Right hindlimb (tissue), 1 donor: ENCODE measurements at regions not wholly inside any gene's neighbourhood (a gene's known extent, or its start where the extent isn't known, plus 50 kb on each side); places are given as distances from the start of the nearest gene placed in this dataset.
"Not testable (repeated sequence)": the region's sequence is repeated elsewhere in the genome, so short reads cannot be mapped to it uniquely, and the experiment has no call there.

Experiments used
- DNase-seq: peaks from one replicate; pipeline ENCODE4 v3.0.0-alpha.2; 2018

GRCh38 chr18:39365836-39366485 lies 1800.4 kb upstream of the CELF4 start:
- DNase-seq: no peak

DNA sequence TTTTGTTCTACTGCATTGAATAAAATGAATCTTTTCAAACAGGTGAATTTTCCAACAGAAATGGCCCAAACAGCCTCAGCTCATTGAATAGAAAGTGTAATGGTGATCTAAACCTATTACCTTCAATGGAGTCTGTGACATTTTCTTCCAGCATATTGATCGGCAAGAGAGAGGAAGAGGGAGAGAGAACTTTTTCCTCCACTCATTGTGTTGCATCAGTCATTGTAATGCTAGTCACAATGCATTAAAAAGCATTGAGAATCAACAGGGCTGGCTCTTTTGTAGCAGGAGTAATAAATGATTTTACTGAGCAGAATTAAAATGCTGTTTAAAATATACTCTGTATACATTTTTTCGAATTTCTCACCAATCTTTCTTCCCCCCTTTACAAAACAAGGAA lies 1794.5 kb upstream of the CELF4 start:
- DNase-seq: no peak

GRCh38 chr18:39359636-39360035 lies 1794.0 kb upstream of the CELF4 start:
- DNase-seq: no peak

DNA sequence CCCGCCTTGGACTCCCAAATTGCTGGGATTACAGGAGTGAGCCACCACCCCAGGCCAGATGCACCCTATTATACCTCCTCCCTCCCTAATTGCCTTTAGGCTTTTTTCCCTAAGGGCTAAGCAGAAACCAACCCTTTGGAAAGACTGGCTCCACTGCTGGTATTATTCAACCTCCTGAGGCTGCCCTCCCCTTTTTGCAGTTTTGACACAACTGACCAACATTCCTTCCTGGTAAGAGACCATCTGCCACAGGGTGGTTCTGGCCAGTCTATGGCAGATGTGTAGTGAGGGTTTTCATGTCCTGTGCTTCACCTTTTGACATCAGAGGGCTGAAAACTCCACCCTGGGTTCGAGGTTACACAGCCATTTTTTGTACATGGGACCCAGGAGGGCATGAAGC lies 1785.3 kb upstream of the CELF4 start:
- DNase-seq: no peak

- DNase-seq: no peak
Observed at GRCh38 chr18:39349801-39350200, 1784.2 kb upstream of the CELF4 start.

DNA sequence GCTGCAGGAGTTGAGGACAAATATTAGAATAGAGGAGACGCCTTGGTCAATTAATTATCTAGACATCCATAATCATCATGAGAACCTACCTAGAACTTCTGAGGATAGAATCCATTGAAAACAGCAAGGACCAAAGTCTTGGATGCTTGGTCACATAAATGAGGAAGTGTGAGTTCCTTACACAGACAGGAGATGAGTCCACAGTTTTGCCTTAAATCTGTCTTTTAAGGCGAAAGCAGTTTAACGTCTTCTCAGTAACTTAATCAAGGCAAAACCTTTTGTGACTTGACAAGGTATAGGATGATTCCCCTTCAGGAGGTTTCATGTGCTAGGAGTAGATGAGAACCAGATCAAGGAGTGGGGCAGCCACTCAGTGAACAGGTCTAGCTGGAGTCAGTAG lies 1783.2 kb upstream of the CELF4 start:
- DNase-seq: no peak

DNA sequence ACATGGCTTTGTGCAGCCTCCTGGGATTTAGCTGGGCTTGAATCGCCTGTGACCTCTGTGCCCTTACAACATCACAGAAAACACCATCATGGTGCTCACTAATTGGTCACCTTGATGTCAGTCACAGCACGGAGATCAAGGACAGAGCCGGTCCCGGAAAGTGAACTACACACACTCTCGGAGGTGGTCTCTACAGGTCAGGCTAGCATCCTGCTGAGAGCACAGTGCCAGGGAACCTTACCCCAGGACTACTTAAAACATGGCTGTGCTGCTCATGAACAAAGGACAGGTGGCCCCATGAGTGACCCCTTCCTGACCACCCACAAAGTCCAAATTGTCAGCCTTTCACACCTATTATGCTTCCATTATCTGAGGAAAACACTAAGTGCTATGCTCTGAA lies 1782.1 kb upstream of the CELF4 start:
- no peak for DNase-seq

DNA sequence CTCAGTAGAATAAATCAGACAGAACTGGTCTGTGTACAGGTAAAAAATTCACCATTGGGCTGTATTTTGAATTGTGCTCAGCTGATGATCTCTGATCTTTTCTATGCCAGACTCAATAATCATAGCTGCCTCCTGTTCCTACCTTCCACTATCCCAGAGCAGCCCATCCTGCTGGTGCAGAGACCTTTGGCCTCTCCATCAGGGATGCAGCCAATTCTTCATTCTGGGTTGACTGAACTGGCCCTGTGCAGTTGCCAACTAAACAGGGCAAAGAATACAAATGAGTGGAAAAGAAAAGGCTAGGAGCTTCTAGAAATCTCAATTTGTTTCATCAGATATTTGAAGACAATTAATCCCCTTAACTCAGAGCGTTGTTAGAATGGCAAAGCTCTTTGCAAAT lies 1781.3 kb upstream of the CELF4 start:
- DNase-seq: no peak

DNA sequence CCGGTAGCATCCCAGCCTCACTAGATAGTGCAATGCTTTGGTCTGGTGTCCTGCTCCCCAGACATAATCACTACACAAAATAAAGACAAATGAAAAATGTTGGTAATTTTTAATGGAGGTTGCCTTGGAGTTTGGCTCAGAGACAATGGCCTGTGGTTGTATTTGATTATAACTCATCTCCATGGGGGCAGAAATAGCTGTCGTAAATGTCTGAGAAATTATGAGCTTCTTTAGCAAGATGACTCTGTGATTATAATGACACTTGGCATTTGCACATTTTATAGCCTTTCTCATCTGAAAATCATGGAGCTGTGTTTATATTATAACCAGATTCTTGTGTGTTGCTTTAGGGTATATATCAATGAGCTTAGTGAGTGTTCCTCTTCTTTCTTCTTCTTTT lies 1779.7 kb upstream of the CELF4 start:
- no peak for DNase-seq

DNA sequence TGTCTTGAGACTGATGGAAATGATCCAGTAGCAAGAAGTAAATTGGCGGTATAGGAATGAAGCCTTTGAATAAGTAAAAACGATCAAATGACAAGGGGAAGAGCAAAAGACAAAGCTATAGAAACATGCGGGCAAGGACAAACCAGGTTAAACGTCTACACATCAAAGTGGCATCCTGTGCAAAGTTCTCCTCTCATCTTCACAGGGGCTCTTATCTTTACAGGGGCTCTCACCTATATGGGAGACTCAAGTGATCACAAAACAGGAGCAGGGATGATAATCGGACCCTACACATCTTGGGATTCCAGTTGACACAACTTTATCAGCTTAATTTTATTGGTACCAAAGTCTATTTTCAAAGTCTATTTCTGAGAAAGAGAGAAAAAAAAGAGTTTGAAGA lies 1778.9 kb upstream of the CELF4 start:
- no peak for DNase-seq

DNA sequence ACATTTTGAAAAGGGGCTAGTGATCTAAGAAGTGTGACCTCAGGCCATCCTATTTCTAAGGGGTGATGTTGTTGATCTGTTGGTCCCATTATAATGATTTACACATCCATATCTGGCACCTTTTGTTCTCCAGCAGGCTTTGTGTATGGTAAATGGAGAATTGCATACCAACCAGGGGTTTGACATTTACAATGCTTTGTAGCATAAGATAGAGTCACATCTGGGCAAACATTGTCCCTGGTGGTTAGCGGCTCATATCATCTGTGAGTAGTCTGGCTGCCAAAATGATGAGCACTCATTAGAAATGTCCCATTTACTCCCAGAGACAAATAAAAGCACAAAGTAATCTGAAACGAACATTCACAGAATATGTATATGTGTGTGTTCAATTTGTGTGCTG lies 1775.5 kb upstream of the CELF4 start:
- no peak for DNase-seq

GRCh38 chr18:39340418-39340817 lies 1774.8 kb upstream of the CELF4 start:
- DNase-seq: no peak

DNA sequence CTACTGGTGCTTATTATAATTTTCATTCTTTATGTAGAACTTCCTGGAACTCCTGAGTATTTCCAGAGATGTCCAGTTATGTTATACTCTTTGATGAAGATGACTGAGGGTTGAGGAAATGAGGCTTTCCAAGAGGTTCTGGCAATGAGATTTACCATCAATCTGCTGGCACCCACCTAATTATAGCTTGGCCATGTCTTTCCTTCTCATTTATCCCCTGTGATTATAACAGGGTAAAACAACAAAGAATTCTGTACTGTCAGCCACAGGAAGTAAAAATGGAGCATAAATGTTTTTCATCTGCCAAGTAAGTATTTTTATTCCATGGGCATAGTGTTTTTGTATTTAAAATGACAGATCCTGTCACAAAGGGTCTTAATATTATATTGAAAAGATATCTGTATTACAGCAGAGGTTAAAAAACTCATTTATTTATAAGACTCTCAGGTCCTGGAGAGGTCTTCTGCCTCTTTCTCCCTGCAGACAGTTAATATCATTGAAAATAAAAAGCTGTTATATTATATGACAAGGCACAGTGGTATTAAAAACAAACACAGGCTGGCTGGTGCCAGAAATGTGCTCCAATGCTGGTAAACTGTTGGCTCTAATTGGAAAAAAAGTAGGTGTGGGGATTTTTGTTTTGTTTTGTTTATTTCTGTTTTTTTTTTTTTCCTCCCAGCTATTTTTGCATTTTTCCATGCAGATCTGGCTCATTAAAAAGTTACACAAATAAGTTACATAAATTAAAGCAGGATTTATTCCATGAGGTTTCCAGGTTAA lies 1764.1 kb upstream of the CELF4 start:
- DNase-seq: no peak

GRCh38 chr18:39326772-39327171 lies 1761.2 kb upstream of the CELF4 start:
- no peak for DNase-seq

DNA sequence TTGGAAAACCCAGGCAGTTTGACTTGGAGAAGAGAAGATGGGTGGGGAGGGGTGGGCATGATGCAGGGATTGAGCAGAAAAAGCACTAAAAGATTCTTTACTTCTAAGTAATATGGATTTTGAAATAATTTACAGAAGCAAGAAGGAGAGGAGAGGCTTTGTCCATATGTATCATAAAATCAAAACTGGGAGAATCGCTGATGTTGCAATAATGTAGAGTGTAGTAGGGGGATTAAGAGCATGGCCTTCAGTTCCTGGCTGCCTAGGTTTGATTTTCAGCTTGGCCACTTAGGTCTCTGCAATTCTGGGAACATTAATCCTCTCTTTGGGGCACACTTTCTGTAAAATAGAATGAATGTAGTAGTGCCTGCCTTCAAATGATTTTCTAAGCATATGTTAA lies 1760.4 kb upstream of the CELF4 start:
- no peak for DNase-seq

GRCh38 chr18:39319141-39319540 lies 1753.5 kb upstream of the CELF4 start:
- no peak for DNase-seq

DNA sequence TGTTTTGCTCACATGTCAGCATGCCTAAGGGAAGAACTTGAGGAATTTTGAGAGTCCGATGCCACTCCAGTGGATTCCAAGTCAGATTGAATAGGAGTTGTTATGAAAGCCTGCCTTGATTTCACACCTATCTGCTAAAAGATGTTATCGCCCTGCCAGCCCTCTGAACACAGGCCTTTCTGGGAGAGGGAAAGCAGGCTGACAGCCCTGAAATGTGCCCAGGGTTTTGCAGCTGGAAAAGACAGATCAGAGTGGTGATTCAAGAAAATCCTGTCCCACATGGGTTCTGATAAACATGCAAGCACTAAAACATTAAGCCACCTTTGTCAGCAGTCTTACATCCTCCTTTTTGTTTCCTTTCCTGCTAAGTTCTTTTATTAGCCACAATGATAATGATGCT lies 1752.9 kb upstream of the CELF4 start:
- DNase-seq: no peak

- no peak for DNase-seq
Observed at GRCh38 chr18:39318008-39318407, 1752.4 kb upstream of the CELF4 start.

- no peak for DNase-seq
Observed at GRCh38 chr18:39314595-39314994, 1749.0 kb upstream of the CELF4 start.

GRCh38 chr18:39313992-39314391 lies 1748.4 kb upstream of the CELF4 start:
- no peak for DNase-seq

GRCh38 chr18:39311111-39311712 lies 1745.6 kb upstream of the CELF4 start:
- no peak for DNase-seq

DNA sequence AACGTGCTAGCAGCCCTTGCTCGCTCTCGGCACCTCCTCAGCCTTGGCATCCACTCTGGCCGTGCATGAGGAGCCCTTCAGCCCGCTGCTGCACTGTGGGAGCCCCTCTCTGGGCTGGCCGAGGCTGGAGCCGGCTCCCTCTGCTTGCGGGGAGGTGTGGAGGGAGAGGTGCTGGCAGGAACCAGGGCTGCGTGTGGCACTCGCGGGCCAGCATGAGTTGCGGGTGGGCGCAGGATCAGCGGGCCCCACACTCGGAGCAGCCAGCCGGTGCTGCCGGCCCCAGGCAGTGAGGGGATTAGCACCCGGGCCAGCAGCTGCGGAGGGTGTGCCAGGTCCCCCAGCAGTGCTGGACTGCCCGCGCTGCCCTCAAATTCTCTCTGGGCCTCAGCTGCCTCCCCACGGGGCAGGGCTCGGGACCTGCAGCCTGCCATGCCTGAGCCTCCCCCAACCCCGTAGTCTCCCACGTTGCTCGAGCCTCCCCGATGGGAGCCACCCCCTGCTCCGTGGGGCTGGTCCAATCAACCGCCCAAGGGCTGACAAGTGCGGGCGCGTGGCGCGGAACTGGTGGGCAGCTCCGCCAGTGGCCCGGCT lies 1743.4 kb upstream of the CELF4 start:
- not testable (repeated sequence) for DNase-seq

GRCh38 chr18:39305766-39306165 lies 1740.2 kb upstream of the CELF4 start:
- DNase-seq: no peak

- DNase-seq: no peak
Observed at GRCh38 chr18:39302481-39302880, 1736.9 kb upstream of the CELF4 start.
